ENCODE measurements at regions not wholly inside any gene's neighbourhood (a gene's known extent, or its start where the extent isn't known, plus 50 kb on each side); places are given as distances from the start of the nearest gene placed in this dataset.

GRCh38 chr10:3613318-3613717, 171.7 kb downstream of the KLF6 start:
- no peak overlapping the region for H3K4me3 Mint-ChIP-seq
- peaks cover 25% of the 10 kb centered on the region for H3K9me3 Mint-ChIP-seq (ENCODE audit: low read depth)
- H3K27ac Mint-ChIP-seq = no peak overlapping the region

GRCh38 chr10:3612183-3613001, 172.6 kb downstream of the KLF6 start:
- H3K27ac Mint-ChIP-seq = no peak overlapping the region
- H3K4me3 Mint-ChIP-seq = no peak overlapping the region
- H3K36me3 Mint-ChIP-seq = peaks cover 9% of the 10 kb centered on the region
- H3K4me1 Mint-ChIP-seq (ENCODE audit: low read depth) = no peaks in the 10 kb centered on the region
- no peaks in the 10 kb centered on the region for H3K27me3 Mint-ChIP-seq
- peaks cover 33% of the 10 kb centered on the region for H3K9me3 Mint-ChIP-seq (ENCODE audit: low read depth)

More at GRCh38 chr10:3613318-3613717, 171.7 kb downstream of the KLF6 start:
- H3K27me3 Mint-ChIP-seq = no peaks in the 10 kb centered on the region
- H3K4me1 Mint-ChIP-seq (ENCODE audit: low read depth) = no peaks in the 10 kb centered on the region
- peaks cover 9% of the 10 kb centered on the region for H3K36me3 Mint-ChIP-seq

GRCh38 chr10:3606309-3606708, 178.7 kb downstream of the KLF6 start:
- Mint-ChIP-seq H3K9me3 (ENCODE audit: low read depth) (peaks cover 31% of the 10 kb centered on the region), H3K27me3 (no peaks in the 10 kb centered on the region), H3K4me3 (no peak overlapping the region), H3K36me3 (peaks cover 9% of the 10 kb centered on the region), H3K27ac (no peak overlapping the region), H3K4me1 (ENCODE audit: low read depth) (no peaks in the 10 kb centered on the region)

GRCh38 chr10:3605882-3606281, 179.1 kb downstream of the KLF6 start:
- Mint-ChIP-seq H3K27me3 (no peaks in the 10 kb centered on the region), H3K4me3 (no peak overlapping the region), H3K27ac (no peak overlapping the region), H3K36me3 (peaks cover 9% of the 10 kb centered on the region), H3K4me1 (ENCODE audit: low read depth) (no peaks in the 10 kb centered on the region), H3K9me3 (ENCODE audit: low read depth) (peaks cover 27% of the 10 kb centered on the region)

- H3K27ac Mint-ChIP-seq = no peak overlapping the region
- H3K4me3 Mint-ChIP-seq = no peak overlapping the region
- H3K4me1 Mint-ChIP-seq (ENCODE audit: low read depth) = no peaks in the 10 kb centered on the region
- H3K27me3 Mint-ChIP-seq = peaks cover 4% of the 10 kb centered on the region
- H3K9me3 Mint-ChIP-seq (ENCODE audit: low read depth) = no peaks in the 10 kb centered on the region
- H3K36me3 Mint-ChIP-seq = no peaks in the 10 kb centered on the region
Observed at GRCh38 chr10:3595736-3596135, 189.3 kb downstream of the KLF6 start.

- Mint-ChIP-seq H3K4me1 (ENCODE audit: low read depth) (no peaks in the 10 kb centered on the region), H3K9me3 (ENCODE audit: low read depth) (no peaks in the 10 kb centered on the region), H3K27me3 (peaks cover 4% of the 10 kb centered on the region), H3K36me3 (no peaks in the 10 kb centered on the region), H3K27ac (no peak overlapping the region), H3K4me3 (no peak overlapping the region)
Observed at GRCh38 chr10:3593611-3594010, 191.4 kb downstream of the KLF6 start.

- Mint-ChIP-seq H3K9me3 (ENCODE audit: low read depth) (no peaks in the 10 kb centered on the region), H3K27ac (no peak overlapping the region), H3K4me3 (no peak overlapping the region), H3K27me3 (peaks cover 4% of the 10 kb centered on the region), H3K36me3 (no peaks in the 10 kb centered on the region), H3K4me1 (ENCODE audit: low read depth) (no peaks in the 10 kb centered on the region)
Observed at GRCh38 chr10:3592424-3592823, 192.6 kb downstream of the KLF6 start.

- H3K27me3 Mint-ChIP-seq = peaks cover 3% of the 10 kb centered on the region
Observed at GRCh38 chr10:3588816-3589215, 196.2 kb downstream of the KLF6 start.

GRCh38 chr10:3588346-3588745, 196.7 kb downstream of the KLF6 start:
- Mint-ChIP-seq H3K27me3 (peaks cover 3% of the 10 kb centered on the region), H3K36me3 (no peaks in the 10 kb centered on the region), H3K9me3 (ENCODE audit: low read depth) (no peaks in the 10 kb centered on the region), H3K4me1 (ENCODE audit: low read depth) (no peaks in the 10 kb centered on the region), H3K27ac (no peak overlapping the region), H3K4me3 (no peak overlapping the region)

More at GRCh38 chr10:3588816-3589215, 196.2 kb downstream of the KLF6 start:
- no peaks in the 10 kb centered on the region for H3K9me3 Mint-ChIP-seq (ENCODE audit: low read depth)
- H3K36me3 Mint-ChIP-seq = no peaks in the 10 kb centered on the region
- no peak overlapping the region for H3K27ac Mint-ChIP-seq
- H3K4me3 Mint-ChIP-seq = no peak overlapping the region
- no peaks in the 10 kb centered on the region for H3K4me1 Mint-ChIP-seq (ENCODE audit: low read depth)

GRCh38 chr10:3584926-3585784, 199.9 kb downstream of the KLF6 start:
- Mint-ChIP-seq H3K36me3 (no peaks in the 10 kb centered on the region), H3K4me3 (no peak overlapping the region), H3K27me3 (peaks cover 2% of the 10 kb centered on the region), H3K4me1 (ENCODE audit: low read depth) (no peaks in the 10 kb centered on the region), H3K9me3 (ENCODE audit: low read depth) (no peaks in the 10 kb centered on the region), H3K27ac (no peak overlapping the region)

- no peaks in the 10 kb centered on the region for H3K36me3 Mint-ChIP-seq
- peaks cover 2% of the 10 kb centered on the region for H3K27me3 Mint-ChIP-seq
- H3K4me3 Mint-ChIP-seq = no peak overlapping the region
- no peak overlapping the region for H3K27ac Mint-ChIP-seq
- H3K9me3 Mint-ChIP-seq (ENCODE audit: low read depth) = no peaks in the 10 kb centered on the region
- peaks cover 3% of the 10 kb centered on the region for H3K4me1 Mint-ChIP-seq (ENCODE audit: low read depth)
Observed at GRCh38 chr10:3580565-3580964, 204.4 kb downstream of the KLF6 start.

- Mint-ChIP-seq H3K9me3 (ENCODE audit: low read depth) (no peaks in the 10 kb centered on the region), H3K36me3 (no peaks in the 10 kb centered on the region), H3K27ac (no peak overlapping the region), H3K4me1 (ENCODE audit: low read depth) (peaks cover 3% of the 10 kb centered on the region), H3K27me3 (peaks cover 4% of the 10 kb centered on the region), H3K4me3 (no peak overlapping the region)
Observed at GRCh38 chr10:3579845-3580244, 205.2 kb downstream of the KLF6 start.

GRCh38 chr10:3578682-3579081, 206.3 kb downstream of the KLF6 start:
- Mint-ChIP-seq H3K9me3 (ENCODE audit: low read depth) (no peaks in the 10 kb centered on the region), H3K36me3 (no peaks in the 10 kb centered on the region), H3K27me3 (peaks cover 2% of the 10 kb centered on the region), H3K27ac (no peak overlapping the region), H3K4me1 (ENCODE audit: low read depth) (peaks cover 3% of the 10 kb centered on the region), H3K4me3 (no peak overlapping the region)

GRCh38 chr10:3578159-3578558, 206.8 kb downstream of the KLF6 start:
- peaks cover 2% of the 10 kb centered on the region for H3K27me3 Mint-ChIP-seq
- H3K36me3 Mint-ChIP-seq = no peaks in the 10 kb centered on the region
- H3K27ac Mint-ChIP-seq = no peak overlapping the region
- H3K4me1 Mint-ChIP-seq (ENCODE audit: low read depth) = peaks cover 3% of the 10 kb centered on the region
- H3K9me3 Mint-ChIP-seq (ENCODE audit: low read depth) = no peaks in the 10 kb centered on the region
- no peak overlapping the region for H3K4me3 Mint-ChIP-seq

GRCh38 chr10:3574451-3574850, 210.6 kb downstream of the KLF6 start:
- Mint-ChIP-seq H3K9me3 (ENCODE audit: low read depth) (no peaks in the 10 kb centered on the region), H3K27me3 (peaks cover 2% of the 10 kb centered on the region), H3K27ac (no peak overlapping the region), H3K36me3 (no peaks in the 10 kb centered on the region), H3K4me3 (no peak overlapping the region), H3K4me1 (ENCODE audit: low read depth) (peaks cover under 1% of the 10 kb centered on the region)

All from activated naive CD8-positive, alpha-beta T cell (primary cell).